ENCODE measurements at regions not wholly inside any gene's neighbourhood (a gene's known extent, or its start where the extent isn't known, plus 50 kb on each side); places are given as distances from the start of the nearest gene placed in this dataset.

DNA sequence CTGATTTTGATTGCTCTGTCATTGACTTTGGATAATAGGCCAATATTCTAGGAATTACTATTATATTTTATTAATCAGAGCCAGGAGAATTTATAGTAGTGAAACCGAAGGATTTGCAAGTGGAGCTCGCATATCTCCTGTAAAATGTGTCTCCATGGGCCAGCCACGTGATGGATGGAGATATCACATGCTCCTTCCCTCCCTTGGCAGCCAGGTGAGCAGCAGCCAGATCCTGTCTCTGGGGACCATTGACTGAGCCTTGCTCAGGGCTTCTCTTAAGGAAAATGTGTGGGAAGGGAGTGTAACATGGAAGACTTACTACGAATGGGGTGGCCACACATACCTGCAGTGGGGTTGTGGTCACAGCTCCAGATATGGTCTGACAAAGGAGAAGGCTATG, 144.7 kb upstream of the RGMA start:
- no peak for ATAC-seq
- H3K4me3 Mint-ChIP-seq, result no peak overlapping the region

DNA sequence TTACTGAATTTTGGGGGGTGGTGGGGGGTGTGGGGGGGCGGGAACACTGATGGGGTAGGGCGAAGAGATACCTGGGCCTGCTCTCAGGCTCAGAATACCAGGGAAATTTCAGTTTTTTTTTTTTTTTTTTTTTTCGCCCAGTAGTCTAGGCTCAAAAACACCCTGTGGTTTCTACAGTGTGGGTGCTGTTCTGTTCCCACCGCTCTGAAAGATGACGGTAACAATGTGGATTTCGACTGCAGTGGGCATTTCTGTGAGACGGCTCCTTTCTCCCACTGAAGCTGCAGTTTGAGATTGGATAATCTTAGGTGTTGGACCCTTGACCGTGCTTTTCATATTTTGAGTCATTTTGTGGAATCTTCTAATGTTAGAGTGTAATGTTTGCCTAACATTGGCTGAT, 143.8 kb upstream of the RGMA start:
- no peak for DNase-seq (ENCODE audit: low spot score)
- peaks cover 5% of the 10 kb centered on the region for H3K36me3 Mint-ChIP-seq
- peaks cover 9 to 11% of the 10 kb centered on the region in 2 donors for H3K4me1 Mint-ChIP-seq (ENCODE audit: low read depth in 2 of 2)
- peaks cover 40 to 66% of the 10 kb centered on the region in 2 donors for H3K27me3 Mint-ChIP-seq
- no peak overlapping the region for H3K4me3 Mint-ChIP-seq
- no peak overlapping the region for H3K27ac Mint-ChIP-seq
- H3K9me3 Mint-ChIP-seq, result no peaks in the 10 kb centered on the region
- no peak for ATAC-seq

More for the DNA sequence above, 144.7 kb upstream of the RGMA start:
- Mint-ChIP-seq H3K4me1 (ENCODE audit: low read depth in 2 of 2) (peaks cover 9 to 11% of the 10 kb centered on the region in 2 donors), H3K36me3 (peaks cover 5% of the 10 kb centered on the region), H3K27me3 (peaks cover 39 to 69% of the 10 kb centered on the region in 2 donors), H3K9me3 (no peaks in the 10 kb centered on the region), H3K27ac (no peak overlapping the region)
- no peak for DNase-seq (ENCODE audit: low spot score)

- H3K4me3 Mint-ChIP-seq, result no peak overlapping the region
- peaks cover 5% of the 10 kb centered on the region for H3K36me3 Mint-ChIP-seq
- ATAC-seq (no peak), DNase-seq (ENCODE audit: low spot score) (no peak)
- peaks cover 9 to 11% of the 10 kb centered on the region in 2 donors for H3K4me1 Mint-ChIP-seq (ENCODE audit: low read depth in 2 of 2)
- H3K27ac Mint-ChIP-seq, result no peak overlapping the region
- H3K9me3 Mint-ChIP-seq, result no peaks in the 10 kb centered on the region
- H3K27me3 Mint-ChIP-seq, result peaks cover 35 to 64% of the 10 kb centered on the region in 2 donors
Measured at GRCh38 chr15:93231994-93232393, 143.0 kb upstream of the RGMA start.

DNA sequence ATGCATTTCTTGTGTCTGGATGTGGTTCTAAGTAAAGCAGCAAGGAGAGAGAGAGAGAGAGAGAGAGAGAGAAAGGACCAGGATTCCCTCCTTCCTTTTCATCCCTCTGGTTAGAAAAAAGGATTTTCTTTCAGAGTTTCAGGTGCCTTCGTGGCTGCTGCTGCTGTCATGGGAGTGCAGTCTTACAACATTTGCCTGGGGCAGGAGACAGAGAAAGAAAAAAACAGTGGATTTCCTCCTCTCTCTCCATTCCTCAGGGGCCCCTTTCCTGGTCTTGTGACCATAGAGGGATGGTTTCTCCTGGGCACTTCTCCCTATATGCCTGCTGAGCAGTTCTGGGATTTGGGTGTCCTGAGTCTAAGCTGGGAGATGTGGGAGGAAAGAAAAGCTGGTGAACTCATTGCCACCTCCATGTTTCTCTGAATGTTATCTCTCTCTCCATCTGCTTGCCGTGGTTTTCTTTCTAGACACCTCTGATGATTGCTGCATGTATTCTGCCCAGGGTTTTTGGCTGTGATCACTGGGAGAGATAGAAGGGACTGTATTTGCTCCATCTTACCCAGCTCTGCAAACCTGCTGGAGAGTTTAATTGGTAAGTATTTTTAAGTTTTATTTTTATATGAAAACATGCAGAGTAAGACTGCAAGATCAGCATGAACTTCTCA, 142.4 kb upstream of the RGMA start:
- H3K27me3 Mint-ChIP-seq, result peaks cover 37 to 64% of the 10 kb centered on the region in 2 donors
- H3K36me3 Mint-ChIP-seq, result peaks cover 5% of the 10 kb centered on the region
- no peaks in the 10 kb centered on the region for H3K9me3 Mint-ChIP-seq
- no peak overlapping the region for H3K4me3 Mint-ChIP-seq
- H3K27ac Mint-ChIP-seq, result no peak overlapping the region
- peaks cover 7 to 11% of the 10 kb centered on the region in 2 donors for H3K4me1 Mint-ChIP-seq (ENCODE audit: low read depth in 2 of 2)
- no peak for DNase-seq (ENCODE audit: low spot score)
- no peak for ATAC-seq

DNA sequence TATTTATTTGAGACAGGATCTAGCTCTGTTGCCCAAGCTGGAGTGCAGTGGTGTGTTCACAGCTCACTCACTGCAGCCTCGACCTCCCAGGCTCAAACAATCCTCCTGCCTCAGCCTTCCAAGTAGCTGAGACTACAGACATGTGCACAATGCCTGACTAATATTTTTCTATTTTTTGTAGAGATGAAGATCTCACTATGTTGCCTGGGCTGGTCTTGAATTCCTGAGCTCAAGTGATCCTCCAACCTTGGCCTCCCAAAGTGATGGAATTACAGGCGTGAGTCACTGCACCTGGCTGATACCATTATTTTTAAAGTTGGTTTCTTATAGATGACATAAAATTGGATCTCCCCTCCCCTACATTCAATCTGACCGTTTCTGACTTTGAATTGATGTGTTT, 139.5 kb upstream of the RGMA start:
- peaks cover 32 to 62% of the 10 kb centered on the region in 2 donors for H3K27me3 Mint-ChIP-seq

GRCh38 chr15:93223803-93224202, 134.8 kb upstream of the RGMA start:
- no peaks in the 10 kb centered on the region for H3K36me3 Mint-ChIP-seq
- ATAC-seq (peak in 1 of 2 donors; percentile 84), DNase-seq (ENCODE audit: low spot score) (no peak)
- H3K27ac Mint-ChIP-seq, result no peak overlapping the region
- no peak overlapping the region for H3K4me3 Mint-ChIP-seq
- peaks cover 27 to 52% of the 10 kb centered on the region in 2 donors for H3K27me3 Mint-ChIP-seq
- H3K9me3 Mint-ChIP-seq, result no peaks in the 10 kb centered on the region
- H3K4me1 Mint-ChIP-seq (ENCODE audit: low read depth in 2 of 2), result no peaks in the 10 kb centered on the region

More for the DNA sequence above, 139.5 kb upstream of the RGMA start:
- ATAC-seq, result no peak
- Mint-ChIP-seq H3K4me1 (ENCODE audit: low read depth in 2 of 2) (peaks cover 0 to 5% of the 10 kb centered on the region in 2 donors), H3K27ac (no peak overlapping the region), H3K36me3 (peaks cover 5% of the 10 kb centered on the region), H3K4me3 (no peak overlapping the region), H3K9me3 (no peaks in the 10 kb centered on the region)
- DNase-seq (ENCODE audit: low spot score), result no peak

GRCh38 chr15:93221759-93222158, 132.7 kb upstream of the RGMA start:
- ATAC-seq, result no peak
- peaks cover 24 to 44% of the 10 kb centered on the region in 2 donors for H3K27me3 Mint-ChIP-seq
- no peaks in the 10 kb centered on the region for H3K9me3 Mint-ChIP-seq
- H3K36me3 Mint-ChIP-seq, result no peaks in the 10 kb centered on the region
- no peaks in the 10 kb centered on the region for H3K4me1 Mint-ChIP-seq (ENCODE audit: low read depth in 2 of 2)
- DNase-seq (ENCODE audit: low spot score), result no peak
- H3K4me3 Mint-ChIP-seq, result no peak overlapping the region
- no peak overlapping the region for H3K27ac Mint-ChIP-seq

DNA sequence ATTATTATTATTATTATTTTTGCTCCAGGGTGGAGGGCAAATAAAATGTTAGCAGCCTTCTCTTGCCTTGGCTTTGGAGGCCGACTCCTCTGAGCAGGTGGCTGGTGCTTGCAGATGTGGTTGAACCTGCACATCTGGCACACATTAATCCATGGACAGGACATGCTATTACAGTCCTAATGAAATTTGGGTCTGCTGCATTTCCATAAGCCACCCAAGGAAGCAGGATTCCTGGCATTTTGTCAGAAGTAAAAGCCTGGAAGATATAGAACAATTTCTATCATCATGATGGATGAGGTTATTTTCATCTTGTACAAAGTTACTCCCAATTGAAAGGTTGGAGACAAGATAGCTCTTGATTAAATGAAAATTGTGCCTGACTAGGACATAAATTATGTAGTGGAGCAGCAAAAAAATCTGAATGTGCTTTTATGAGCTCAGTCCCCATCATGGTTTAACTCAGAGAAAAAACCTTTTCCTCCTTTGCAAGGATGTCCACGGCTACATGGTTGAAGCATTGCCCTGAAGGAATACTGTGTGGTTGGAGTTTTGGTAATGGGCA, 130.9 kb upstream of the RGMA start:
- ATAC-seq (no peak), DNase-seq (ENCODE audit: low spot score) (no peak)
- H3K4me1 Mint-ChIP-seq (ENCODE audit: low read depth in 2 of 2), result no peaks in the 10 kb centered on the region
- H3K4me3 Mint-ChIP-seq, result no peak overlapping the region
- H3K27me3 Mint-ChIP-seq, result peaks cover 19 to 32% of the 10 kb centered on the region in 2 donors
- no peak overlapping the region for H3K27ac Mint-ChIP-seq
- no peaks in the 10 kb centered on the region for H3K36me3 Mint-ChIP-seq
- no peaks in the 10 kb centered on the region for H3K9me3 Mint-ChIP-seq

- no peak overlapping the region for H3K27ac Mint-ChIP-seq
- no peak for DNase-seq (ENCODE audit: low spot score)
- no peaks in the 10 kb centered on the region for H3K9me3 Mint-ChIP-seq
- no peak for ATAC-seq
- H3K4me3 Mint-ChIP-seq, result no peak overlapping the region
- no peaks in the 10 kb centered on the region for H3K36me3 Mint-ChIP-seq
- H3K27me3 Mint-ChIP-seq, result peaks cover 13 to 31% of the 10 kb centered on the region in 2 donors
- no peaks in the 10 kb centered on the region for H3K4me1 Mint-ChIP-seq (ENCODE audit: low read depth in 2 of 2)
Measured at GRCh38 chr15:93217343-93217742, 128.3 kb upstream of the RGMA start.

DNA sequence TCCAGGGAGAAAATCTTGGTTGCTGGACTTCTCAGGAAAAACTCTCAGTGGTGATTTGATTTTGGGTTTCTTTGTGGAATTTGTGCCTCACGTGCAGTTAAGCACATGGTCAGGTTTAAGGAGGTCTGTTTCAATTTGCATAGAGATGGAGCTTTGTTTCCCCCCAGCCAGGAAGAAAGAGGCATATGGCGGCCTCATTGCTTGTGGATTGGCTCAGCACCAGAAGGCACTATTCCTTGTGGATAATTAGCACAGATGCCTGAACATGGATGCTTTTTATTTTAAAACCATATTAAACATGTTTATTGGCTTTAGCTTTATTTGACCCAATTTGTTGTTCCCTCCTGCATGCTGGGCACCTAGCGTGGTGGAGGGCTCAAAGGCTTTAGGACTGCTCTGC, 125.1 kb upstream of the RGMA start:
- H3K4me3 Mint-ChIP-seq, result no peak overlapping the region
- ATAC-seq (no peak), DNase-seq (ENCODE audit: low spot score) (no peak)
- H3K4me1 Mint-ChIP-seq (ENCODE audit: low read depth in 2 of 2), result no peaks in the 10 kb centered on the region
- no peaks in the 10 kb centered on the region for H3K9me3 Mint-ChIP-seq
- no peaks in the 10 kb centered on the region for H3K36me3 Mint-ChIP-seq
- H3K27ac Mint-ChIP-seq, result no peak overlapping the region
- H3K27me3 Mint-ChIP-seq, result peaks cover 12 to 21% of the 10 kb centered on the region in 2 donors

- Mint-ChIP-seq H3K9me3 (no peaks in the 10 kb centered on the region), H3K27ac (no peak overlapping the region), H3K4me3 (no peak overlapping the region), H3K4me1 (ENCODE audit: low read depth in 2 of 2) (no peaks in the 10 kb centered on the region), H3K27me3 (peaks cover 11 to 13% of the 10 kb centered on the region in 2 donors), H3K36me3 (no peaks in the 10 kb centered on the region)
- no peak for DNase-seq (ENCODE audit: low spot score)
- ATAC-seq, result no peak
Measured at GRCh38 chr15:93213281-93213680, 124.3 kb upstream of the RGMA start.

DNA sequence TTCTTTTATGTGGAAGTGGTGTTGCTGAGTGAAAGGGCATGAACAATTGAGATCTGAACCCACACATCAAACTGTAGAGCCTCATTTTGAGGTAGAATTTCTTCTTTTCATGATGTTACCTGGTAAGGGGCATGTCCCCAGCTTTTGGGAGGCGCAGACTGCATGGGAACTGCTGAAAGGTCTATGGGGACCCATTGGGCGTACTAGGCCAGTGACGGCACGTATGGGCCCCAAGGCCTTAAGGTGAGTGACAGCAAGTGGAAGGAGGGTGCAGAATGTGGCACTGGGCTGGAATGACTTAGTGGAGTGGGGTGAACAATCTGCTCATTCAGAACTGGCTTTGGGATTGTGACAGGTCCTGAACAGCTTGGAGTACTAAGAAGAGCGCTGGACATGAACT, 123.6 kb upstream of the RGMA start:
- DNase-seq (ENCODE audit: low spot score) (no peak), ATAC-seq (peak in 1 of 2 donors; percentile 28)
- H3K4me1 Mint-ChIP-seq (ENCODE audit: low read depth in 2 of 2), result no peaks in the 10 kb centered on the region
- H3K4me3 Mint-ChIP-seq, result no peak overlapping the region
- no peak overlapping the region for H3K27ac Mint-ChIP-seq
- peaks cover 11 to 13% of the 10 kb centered on the region in 2 donors for H3K27me3 Mint-ChIP-seq
- H3K9me3 Mint-ChIP-seq, result no peaks in the 10 kb centered on the region
- no peaks in the 10 kb centered on the region for H3K36me3 Mint-ChIP-seq

DNA sequence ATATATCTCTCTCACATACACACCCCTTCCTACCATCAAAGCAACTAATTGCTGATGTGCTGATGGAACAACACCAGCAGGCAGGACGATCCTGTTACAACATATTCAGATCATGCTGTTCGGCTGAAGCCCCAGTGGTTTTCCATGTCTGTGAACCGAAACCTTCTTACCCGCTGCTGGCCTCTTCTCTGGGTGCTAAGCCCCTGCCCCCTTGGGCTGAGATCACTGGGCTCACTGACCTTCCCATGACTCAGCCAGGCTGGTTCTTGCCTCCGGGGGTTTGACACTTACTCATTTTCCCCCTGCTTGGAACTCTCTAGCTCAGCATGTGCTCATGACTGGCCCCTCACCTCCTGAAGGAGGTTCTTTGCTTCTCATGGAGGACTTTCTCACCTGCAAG, 122.0 kb upstream of the RGMA start:
- no peaks in the 10 kb centered on the region for H3K9me3 Mint-ChIP-seq
- H3K4me3 Mint-ChIP-seq, result no peak overlapping the region
- no peak overlapping the region for H3K27ac Mint-ChIP-seq
- DNase-seq (ENCODE audit: low spot score) (no peak), ATAC-seq (peak in 1 of 2 donors; percentile 67)
- no peaks in the 10 kb centered on the region for H3K36me3 Mint-ChIP-seq
- H3K4me1 Mint-ChIP-seq (ENCODE audit: low read depth in 2 of 2), result no peaks in the 10 kb centered on the region
- H3K27me3 Mint-ChIP-seq, result peaks cover 11 to 13% of the 10 kb centered on the region in 2 donors

DNA sequence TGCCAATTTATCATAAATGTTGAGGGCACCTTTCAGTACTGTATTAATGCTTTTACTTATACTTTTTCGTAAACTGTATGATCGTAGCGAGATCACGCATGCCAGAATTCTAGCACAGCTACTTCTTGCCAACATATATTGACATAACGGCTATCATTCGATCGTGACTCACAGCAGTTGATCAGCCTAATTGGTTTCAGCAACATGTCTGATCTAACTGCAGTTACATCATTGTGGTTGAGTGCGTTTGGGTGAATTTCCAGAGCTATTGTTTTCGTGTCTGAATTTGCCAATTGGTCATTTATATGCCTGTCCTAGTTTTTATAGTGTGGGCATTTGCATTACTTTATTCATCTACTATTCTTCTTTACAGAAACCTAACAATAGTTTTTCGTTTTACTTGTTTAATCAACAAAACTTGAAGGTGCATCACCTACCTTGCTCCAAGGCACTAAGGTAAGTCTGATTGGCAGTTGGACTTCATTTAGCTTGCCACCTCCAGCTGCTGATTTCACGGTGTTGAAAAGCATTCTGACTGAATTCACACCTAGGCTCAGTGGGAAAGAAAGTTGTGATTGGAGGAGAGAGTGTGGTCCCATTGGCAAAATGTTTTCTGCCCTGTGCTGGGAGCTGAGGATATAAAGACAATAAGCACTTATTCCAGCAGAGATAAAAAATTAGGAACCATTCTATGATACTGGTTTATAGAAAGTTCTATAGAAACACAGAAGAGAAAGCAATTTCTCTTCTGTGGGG, 120.9 kb upstream of the RGMA start:
- Mint-ChIP-seq H3K36me3 (no peaks in the 10 kb centered on the region), H3K4me1 (ENCODE audit: low read depth in 2 of 2) (no peaks in the 10 kb centered on the region), H3K9me3 (no peaks in the 10 kb centered on the region), H3K4me3 (no peak overlapping the region), H3K27ac (no peak overlapping the region), H3K27me3 (peaks cover 16 to 20% of the 10 kb centered on the region in 2 donors)
- DNase-seq (ENCODE audit: low spot score) (no peak), ATAC-seq (no peak)
